SK-N-DZ (cell line): ENCODE measurements at regions not wholly inside any gene's neighbourhood (a gene's known extent, or its start where the extent isn't known, plus 50 kb on each side); places are given as distances from the start of the nearest gene placed in this dataset.
"Not testable (repeated sequence)": the region's sequence is repeated elsewhere in the genome, so short reads cannot be mapped to it uniquely, and the experiment has no call there.

Source experiments
- DNase-seq: peaks from one replicate; pipeline ENCODE4 v3.0.0-alpha.2; 2015; ENCODE audit warnings: low spot score

- no peak for DNase-seq
These were observed 159.4 kb upstream of the CDK1 start for GRCh38 chr10:60618861-60619260.

DNA sequence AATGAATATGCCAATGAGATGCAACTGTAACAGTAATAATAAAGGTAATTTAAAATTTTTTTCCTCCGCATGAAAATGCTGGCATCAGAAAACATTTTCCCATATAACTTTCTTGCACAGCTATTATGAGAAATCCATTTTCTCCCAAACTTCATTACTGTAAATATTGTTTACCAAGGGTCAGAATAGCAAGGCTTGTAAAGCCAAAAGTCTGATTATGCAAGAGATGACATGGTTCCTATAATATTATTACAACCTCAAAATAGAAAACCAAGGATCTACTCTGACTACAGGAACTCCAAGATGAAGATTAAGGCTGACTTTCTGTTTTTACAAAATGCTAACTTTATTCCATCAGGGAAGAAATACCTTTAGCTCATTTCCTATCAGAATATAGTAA, 162.7 kb upstream of the CDK1 start:
- no peak for DNase-seq

DNA sequence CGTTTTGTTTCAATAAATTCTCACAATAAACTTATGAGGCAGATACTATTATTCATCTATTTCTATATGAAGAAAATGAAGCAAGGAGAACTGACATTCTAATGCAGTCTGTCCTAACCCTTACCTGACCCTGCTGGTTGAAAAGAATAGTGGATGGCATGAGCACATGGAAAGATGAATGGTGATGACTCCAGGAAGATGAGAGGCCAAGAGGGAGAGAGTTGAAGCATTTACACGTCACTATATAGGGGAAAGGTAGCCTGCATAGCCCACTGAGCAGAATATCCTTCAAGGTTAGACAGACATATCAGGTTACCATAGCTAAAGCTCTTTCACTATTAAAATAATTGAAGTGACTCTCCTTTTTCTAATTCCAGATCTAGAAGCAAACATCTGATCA, 163.9 kb upstream of the CDK1 start:
- no peak for DNase-seq

DNA sequence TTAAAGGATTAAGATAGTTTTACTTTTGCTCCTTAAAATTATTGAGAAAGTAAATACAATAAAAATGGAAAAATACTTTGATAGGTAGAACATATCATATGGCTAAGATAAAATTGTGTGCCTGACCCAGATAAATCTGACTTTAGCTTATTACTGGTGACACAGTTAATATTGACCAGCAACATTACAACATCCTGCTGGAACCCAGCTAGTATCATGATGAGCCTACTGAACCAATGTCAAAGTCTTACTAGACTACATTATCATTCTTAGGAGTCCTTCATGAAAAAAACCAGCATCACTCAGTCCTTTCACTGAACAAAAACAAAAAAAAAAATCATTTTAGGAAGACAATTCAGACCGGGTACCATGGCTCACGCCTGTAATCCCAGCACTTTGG, 164.8 kb upstream of the CDK1 start:
- DNase-seq, result no peak

DNA sequence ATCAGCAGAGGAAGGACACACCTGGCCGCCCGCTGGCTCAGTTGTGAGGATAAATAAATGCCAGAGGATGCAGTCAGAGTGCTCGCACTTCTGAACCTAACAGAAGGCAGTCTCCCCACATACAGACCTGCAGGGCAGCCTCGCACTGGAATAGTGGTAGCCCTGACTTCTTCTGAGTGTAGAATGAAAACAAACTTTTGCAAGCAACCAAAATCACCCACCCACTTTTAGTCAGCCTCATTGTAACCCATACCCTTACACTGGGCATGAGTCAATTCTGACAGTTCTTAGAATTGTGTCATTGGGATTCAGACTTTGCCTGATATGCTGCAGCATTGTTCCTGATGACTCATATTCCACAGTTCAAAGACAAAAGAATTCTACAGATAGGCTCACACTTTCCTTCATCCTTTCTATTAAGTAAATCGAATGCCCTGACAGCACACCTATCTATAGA, 167.0 kb upstream of the CDK1 start:
- DNase-seq, result no peak

DNA sequence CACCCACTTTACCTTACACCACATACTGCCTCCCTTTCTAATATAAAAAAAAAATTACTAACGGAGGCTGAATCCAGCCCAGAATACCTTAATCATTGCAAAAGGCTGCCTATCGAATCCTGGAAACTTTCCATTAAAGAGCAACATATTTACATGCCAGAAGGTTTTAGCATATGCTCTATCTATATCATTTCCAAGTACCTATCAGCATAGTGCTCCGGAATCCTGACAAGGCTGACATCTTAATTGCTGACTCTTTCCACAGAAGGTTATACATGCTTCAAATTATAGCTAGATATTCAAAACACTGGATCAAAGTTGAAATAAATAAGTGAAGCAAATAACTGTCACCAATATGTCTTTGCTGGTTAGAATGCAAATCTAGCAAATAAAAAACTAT, 170.9 kb upstream of the CDK1 start:
- no peak for DNase-seq

GRCh38 chr10:60606343-60607080, 171.8 kb upstream of the CDK1 start:
- DNase-seq, result no peak

GRCh38 chr10:60605476-60605875, 172.8 kb upstream of the CDK1 start:
- no peak for DNase-seq

GRCh38 chr10:60604342-60604741, 173.9 kb upstream of the CDK1 start:
- DNase-seq, result no peak

DNA sequence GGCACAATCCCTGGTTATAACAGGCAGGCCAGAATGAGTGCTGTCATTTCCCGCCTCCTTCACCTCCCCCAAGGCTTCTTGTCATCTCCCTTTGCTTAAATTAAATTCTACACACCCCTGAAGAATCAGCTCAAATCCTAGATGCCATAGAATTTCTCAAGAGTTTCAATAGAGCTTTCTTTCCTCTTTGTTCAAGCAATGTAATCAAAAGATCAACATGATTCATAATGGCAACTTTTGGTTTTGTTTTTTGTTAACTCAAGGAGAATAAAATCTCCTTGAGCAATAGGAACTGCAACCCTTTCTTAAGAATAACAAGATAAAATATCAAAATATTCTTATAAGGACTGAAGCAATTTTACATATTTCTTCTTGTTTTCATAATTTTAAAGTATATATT, 180.8 kb upstream of the CDK1 start:
- DNase-seq, result no peak

DNA sequence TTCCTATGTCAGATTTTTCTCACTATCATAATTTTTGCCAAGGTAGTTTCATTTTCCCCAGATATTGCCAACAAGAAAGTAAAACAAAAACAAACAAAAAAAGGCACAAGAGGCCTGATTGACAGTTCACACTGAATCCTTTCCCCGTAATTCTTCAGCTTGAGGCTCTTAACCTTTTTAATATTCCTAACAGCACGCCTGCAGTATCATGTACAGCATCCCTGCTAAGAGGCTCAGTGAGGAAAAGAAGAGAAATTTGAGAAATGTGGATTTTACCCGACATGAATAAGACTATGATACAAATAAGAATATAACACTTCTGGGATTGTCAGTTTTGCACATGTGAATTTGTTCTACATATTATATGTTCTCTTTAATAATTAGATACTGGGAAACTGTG, 182.4 kb upstream of the CDK1 start:
- no peak for DNase-seq

- DNase-seq, result no peak
These were observed 183.7 kb upstream of the CDK1 start for GRCh38 chr10:60594476-60595051.

- DNase-seq, result no peak
These were observed 187.2 kb upstream of the CDK1 start for GRCh38 chr10:60591119-60591518.

DNA sequence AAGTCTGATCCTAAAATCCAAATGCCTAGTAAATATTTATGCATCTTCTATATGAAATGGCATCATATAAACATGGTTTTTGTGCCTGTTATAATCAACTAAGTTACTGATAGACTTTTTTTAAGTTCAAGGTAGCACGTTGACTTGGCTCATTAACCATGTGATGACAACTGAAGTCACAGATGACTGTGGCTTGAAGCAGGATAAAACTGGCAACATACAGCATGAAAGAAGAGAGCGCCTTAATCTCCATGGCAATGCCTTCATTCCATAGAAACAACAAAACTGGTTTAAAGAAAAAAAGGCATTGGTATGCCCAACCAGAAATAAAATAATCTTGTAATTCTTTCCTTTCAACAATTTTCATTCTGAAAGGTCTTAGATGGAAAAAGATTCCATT, 188.9 kb upstream of the CDK1 start:
- DNase-seq, result no peak

GRCh38 chr10:60581782-60582181, 192.1 kb upstream of the ANK3 start:
- DNase-seq, result not testable (repeated sequence)

DNA sequence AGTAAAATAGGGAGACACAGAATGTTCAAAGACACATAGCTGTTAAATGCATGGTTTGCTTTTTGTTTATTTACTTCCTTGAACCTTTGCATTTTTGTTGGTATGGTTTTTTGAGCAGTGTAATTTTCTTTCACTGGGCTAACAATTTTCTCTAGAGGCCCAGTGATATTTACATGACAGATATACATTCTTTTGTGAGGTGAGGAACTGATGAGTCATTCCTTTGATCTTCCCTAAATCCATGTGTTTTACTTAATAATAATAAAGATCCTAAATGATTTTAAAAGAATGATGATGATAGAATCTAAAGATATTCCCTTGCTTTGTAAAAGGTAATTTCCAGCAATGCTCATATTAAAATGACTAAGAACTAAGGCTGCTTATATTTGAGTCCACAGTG, 188.5 kb upstream of the ANK3 start:
- DNase-seq, result no peak

- peak; percentile 34 for DNase-seq
These were observed 186.7 kb upstream of the ANK3 start for GRCh38 chr10:60576130-60577069.

DNA sequence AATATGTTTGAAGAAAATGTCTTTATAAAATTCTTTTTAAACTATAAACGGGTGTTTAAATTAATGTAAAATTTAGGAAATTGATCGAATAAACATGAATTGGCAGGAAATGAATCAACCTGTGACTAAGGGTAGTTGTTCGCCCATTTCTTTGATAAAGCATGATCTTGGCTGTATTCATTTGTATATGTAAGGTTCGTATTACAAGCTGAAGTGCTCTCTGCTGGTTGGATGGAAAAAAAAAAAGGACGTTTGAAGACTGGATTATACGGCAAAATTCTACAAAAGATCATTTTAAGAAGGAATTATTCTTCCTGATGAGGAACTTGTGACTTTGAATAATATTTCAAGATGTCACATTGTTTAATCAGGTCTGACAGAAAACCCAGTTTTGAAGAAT, 185.4 kb upstream of the ANK3 start:
- DNase-seq, result peak; percentile 27

DNA sequence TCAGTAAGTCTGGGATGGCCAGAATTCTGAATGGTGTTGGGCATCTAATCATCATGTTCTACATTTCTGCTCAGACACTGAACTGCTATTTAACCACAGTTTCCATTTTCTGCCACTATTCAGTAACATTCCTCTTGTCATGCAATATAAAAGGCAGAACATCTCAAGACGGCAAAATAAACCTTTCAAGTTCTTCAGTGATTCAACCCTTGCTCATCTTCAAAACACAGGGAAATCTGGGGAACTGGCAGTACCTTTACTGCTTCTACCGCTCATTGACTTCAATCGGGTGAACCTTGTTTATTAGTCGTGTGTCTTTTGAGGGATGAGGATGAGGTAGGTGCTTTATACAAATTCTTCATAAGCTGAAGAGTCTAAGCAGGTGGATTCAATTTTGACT, 184.7 kb upstream of the ANK3 start:
- DNase-seq, result no peak

DNA sequence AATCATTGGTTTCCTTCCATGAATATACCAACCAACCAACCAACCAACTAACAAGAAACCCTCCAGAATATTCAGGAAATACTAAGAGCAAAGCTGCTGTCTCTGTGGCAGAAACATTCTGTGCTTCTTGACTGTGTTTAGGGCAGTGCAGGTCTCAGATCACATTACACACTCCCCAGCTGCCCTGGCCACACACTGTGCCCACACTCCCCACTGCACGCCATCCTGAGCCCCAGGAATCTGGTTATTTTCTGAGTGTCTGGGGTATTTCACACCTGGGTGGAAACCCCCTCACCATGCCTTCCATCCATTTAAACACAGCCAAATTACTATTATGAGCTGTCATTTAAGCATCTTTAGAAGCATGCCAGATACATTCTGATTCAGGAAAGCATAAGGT, 183.7 kb upstream of the ANK3 start:
- peak; percentile 91 for DNase-seq

- DNase-seq, result peak; percentile 87
These were observed 183.0 kb upstream of the ANK3 start for GRCh38 chr10:60572511-60573194.

GRCh38 chr10:60570896-60571295, 181.2 kb upstream of the ANK3 start:
- no peak for DNase-seq
